ENCODE measurements at regions not wholly inside any gene's neighbourhood (a gene's known extent, or its start where the extent isn't known, plus 50 kb on each side); places are given as distances from the start of the nearest gene placed in this dataset.

DNA sequence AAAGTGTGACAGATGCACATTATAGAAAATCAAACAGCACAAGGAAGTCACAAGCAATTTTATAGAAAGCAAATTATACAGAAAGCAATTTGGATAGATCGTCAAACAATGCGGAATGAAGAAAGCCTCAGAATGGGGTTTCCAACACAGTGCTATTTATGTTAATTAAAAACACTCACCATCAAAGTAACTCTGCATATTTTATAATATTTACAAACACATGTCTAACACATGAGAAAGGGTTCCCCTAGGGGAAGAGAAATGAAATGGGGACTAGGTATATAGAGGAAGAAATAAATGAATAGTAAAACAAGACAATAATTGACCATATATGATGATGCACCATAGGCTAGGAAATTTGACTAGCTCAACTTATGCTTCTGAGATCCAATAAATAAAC lies 171.2 kb upstream of the XYLT1 start:
- 0 to 100% (median 98%) methylated on average over 2 of the region's 2 CpGs; no CpG with 5 or more reads in 2 of the 10 experiments for WGBS, 10 experiments
- peak in 2 of 8 experiments; percentile 63 to 71 for ATAC-seq (replicated peaks in 6 of 8)
- H3K4me3 ChIP-seq, result no peak overlapping the region
- in situ Hi-C loops (cut with MboI; ENCODE audit: low pct_unique_long_range_greater_than_20kb in 2 of 9, low sequenced_read_pairs in 9 of 9, unreplicated experiment in 9 of 9), result loop anchor here in 1 of 9 experiments (25.0 kb wide), 1 partner anchor 105 kb away; no protein-coding TSS in a partner anchor
- H3K4me1 ChIP-seq (replicated peaks in 1 of 2), result peaks cover 0 to 12% of the 10 kb centered on the region in 2 donors
- H3K27ac ChIP-seq, result no peak overlapping the region

DNA sequence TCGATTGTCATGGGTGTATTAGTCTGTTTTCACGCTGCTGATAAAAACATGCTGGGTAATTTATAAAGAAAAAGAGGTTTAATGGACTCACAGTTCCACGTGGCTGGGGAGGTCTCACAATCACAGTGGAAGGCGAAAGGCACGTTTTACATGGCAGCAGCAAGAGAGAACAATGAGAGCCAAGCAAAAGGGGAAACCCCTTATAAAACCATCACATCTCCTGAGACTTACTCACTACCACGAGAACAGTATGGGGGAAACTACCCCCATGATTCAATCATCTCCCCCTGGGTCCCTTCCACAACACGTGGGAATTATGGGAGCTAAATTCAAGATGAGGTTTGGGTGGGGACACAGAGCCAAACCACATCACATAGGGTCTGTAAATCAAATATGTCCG lies 167.4 kb upstream of the XYLT1 start:
- no peak for ATAC-seq (replicated peaks in 6 of 8)
- WGBS, 10 experiments, result 0 to 80% (median 70%) methylated on average over 2 to 8 of the region's 8 CpGs; no CpG with 5 or more reads in 1 of the 10 experiments
- H3K27ac ChIP-seq, result no peak overlapping the region
- in situ Hi-C loops (cut with MboI; ENCODE audit: low pct_unique_long_range_greater_than_20kb in 2 of 9, low sequenced_read_pairs in 9 of 9, unreplicated experiment in 9 of 9), result loop anchor here in 1 of 9 experiments (25.0 kb wide), 1 partner anchor 101 kb away; no protein-coding TSS in a partner anchor
- H3K4me3 ChIP-seq, result no peak overlapping the region
- H3K4me1 ChIP-seq (replicated peaks in 1 of 2), result peaks cover 2 to 3% of the 10 kb centered on the region in 2 donors

DNA sequence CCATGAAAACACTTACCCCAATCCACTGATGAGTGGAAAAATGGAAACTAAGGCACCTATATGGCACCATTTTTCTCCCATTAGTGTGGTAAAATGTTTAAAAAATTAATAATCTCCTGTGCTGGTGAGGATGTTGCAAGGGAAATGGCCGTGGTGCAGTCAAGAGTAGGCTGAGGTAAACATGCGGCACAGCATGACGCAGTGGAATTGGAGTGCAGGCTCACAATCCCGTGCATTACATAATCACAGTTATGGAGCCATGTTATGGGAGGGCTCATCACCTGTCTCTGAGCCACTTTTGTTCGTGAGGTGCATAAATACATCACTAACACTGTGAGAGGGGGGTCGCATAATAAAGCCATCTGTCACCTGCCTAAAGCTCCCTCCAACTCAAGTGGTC lies 164.4 kb upstream of the XYLT1 start:
- 0 to 100% (median 79%) methylated on average over 1 to 6 of the region's 6 CpGs; no CpG with 5 or more reads in 3 of the 10 experiments for WGBS, 10 experiments
- in situ Hi-C loops (cut with MboI; ENCODE audit: low pct_unique_long_range_greater_than_20kb in 2 of 9, low sequenced_read_pairs in 9 of 9, unreplicated experiment in 9 of 9), result loop anchor here in 1 of 9 experiments (25.0 kb wide), 1 partner anchor 98 kb away; no protein-coding TSS in a partner anchor
- Histone ChIP-seq H3K4me3 (no peak overlapping the region), H3K4me1 (replicated peaks in 1 of 2) (peaks cover 0 to 2% of the 10 kb centered on the region in 2 donors), H3K27ac (no peak overlapping the region)
- ATAC-seq (replicated peaks in 6 of 8), result no peak

DNA sequence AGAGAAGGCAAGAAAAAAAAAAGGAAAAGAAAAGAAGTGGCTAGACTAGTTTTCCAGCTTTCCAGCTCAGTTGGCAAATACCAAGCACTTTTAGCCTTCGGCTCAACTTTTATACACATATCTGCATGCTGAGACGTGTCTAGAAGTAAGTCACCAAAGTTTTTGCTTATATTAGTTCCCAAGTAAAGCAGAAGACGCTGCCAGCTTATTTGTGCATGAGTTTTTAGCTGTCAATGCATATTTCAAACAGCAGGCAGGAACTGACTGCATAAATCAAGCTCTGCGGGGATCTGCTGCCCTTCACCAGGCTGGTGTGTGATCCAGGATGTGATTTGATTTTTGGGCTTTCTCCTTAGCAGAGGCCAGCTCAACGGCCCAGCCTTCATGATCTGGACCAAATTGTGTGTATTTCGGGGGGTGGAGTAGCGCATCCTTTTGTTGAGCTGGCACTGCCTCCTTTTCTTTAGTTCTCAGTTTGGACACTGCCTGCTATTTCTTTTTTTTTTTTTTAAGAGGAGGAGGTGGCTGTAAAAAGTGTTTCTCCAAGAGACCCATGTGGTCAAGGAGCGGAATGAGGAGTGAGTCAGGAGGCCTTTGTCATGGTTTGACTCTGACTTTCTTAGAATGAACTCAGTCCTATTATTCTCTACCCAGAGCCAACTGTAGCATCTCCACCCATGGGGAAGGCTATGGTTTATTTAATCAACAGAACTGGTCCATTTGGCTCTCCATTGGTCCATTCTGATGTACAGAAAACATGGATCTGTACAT lies 162.6 kb upstream of the XYLT1 start:
- 0 to 91% (median 57%) methylated on average over 1 to 8 of the region's 8 CpGs; no CpG with 5 or more reads in 1 of the 10 experiments for WGBS, 10 experiments
- Histone ChIP-seq H3K27ac (no peak overlapping the region), H3K4me1 (replicated peaks in 1 of 2) (peaks cover 4 to 7% of the 10 kb centered on the region in 2 donors), H3K4me3 (no peak overlapping the region)
- in situ Hi-C loops (cut with MboI; ENCODE audit: low pct_unique_long_range_greater_than_20kb in 2 of 9, low sequenced_read_pairs in 9 of 9, unreplicated experiment in 9 of 9), result loop anchor here in 1 of 9 experiments (25.0 kb wide), 1 partner anchor 96 kb away; no protein-coding TSS in a partner anchor
- ATAC-seq (replicated peaks in 6 of 8), result peak in 2 of 8 experiments; percentile 86 to 88

DNA sequence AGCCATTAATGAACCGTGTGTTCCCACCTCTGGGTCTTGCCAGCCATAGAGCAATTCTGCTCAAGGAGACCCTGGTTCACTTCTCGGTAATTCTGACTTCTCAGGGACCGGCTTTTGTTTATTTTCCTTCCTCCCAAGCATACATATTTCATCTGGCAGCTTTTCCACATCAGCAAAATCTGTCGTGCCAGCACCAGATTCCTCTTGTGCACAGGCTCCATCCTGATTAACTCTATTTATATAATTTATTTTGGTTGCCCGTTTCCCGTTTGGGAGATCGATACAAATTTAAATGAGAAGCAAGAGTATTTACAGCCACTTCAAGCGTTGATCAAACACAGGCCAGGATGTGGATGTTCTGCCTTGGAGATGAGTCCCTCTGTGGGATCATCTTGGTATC lies 161.9 kb upstream of the XYLT1 start:
- Histone ChIP-seq H3K4me3 (no peak overlapping the region), H3K27ac (no peak overlapping the region), H3K4me1 (replicated peaks in 1 of 2) (peaks cover 7% of the 10 kb centered on the region in 2 donors)
- 10 to 100% (median 83%) methylated on average over 3 to 8 of the region's 8 CpGs for WGBS, 10 experiments
- in situ Hi-C loops (cut with MboI; ENCODE audit: low pct_unique_long_range_greater_than_20kb in 2 of 9, low sequenced_read_pairs in 9 of 9, unreplicated experiment in 9 of 9), result loop anchor here in 1 of 9 experiments (25.0 kb wide), 1 partner anchor 95 kb away; no protein-coding TSS in a partner anchor
- peak in 2 of 8 experiments; percentile 14 to 19 for ATAC-seq (replicated peaks in 6 of 8)

DNA sequence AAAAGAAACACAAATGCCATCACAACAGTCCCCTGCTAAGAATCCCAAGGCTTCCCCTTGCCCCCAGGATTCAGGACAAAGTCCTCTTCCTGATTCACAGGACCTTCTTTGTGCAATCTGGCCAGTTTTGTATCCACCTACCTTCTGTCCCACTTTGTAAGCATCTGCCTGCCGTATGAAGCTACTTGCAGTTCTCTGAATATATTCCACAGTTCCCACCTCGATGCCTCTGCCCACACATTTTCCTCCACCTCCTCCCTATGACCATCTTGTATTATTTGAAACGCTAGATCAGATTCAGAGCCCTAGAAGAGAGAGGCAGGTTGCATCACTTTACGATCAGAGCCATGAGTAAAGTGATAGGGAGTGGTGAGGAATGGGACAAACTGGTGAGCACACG lies 159.2 kb upstream of the XYLT1 start:
- Histone ChIP-seq H3K27ac (peak overlapping the region in 1 of 2 donors; percentile 29), H3K4me3 (no peak overlapping the region), H3K4me1 (replicated peaks in 1 of 2) (peaks cover 7% of the 10 kb centered on the region in 2 donors)
- in situ Hi-C loops (cut with MboI; ENCODE audit: low pct_unique_long_range_greater_than_20kb in 2 of 9, low sequenced_read_pairs in 9 of 9, unreplicated experiment in 9 of 9), result loop anchor here in 2 of 9 experiments (10.0 to 25.0 kb wide), 2 partner anchors 55 to 93 kb away; no protein-coding TSS in a partner anchor
- WGBS, 10 experiments, result 23 to 92% (median 50%) methylated on average over 2 to 5 of the region's 5 CpGs; no CpG with 5 or more reads in 1 of the 10 experiments
- no peak for ATAC-seq (replicated peaks in 6 of 8)

DNA sequence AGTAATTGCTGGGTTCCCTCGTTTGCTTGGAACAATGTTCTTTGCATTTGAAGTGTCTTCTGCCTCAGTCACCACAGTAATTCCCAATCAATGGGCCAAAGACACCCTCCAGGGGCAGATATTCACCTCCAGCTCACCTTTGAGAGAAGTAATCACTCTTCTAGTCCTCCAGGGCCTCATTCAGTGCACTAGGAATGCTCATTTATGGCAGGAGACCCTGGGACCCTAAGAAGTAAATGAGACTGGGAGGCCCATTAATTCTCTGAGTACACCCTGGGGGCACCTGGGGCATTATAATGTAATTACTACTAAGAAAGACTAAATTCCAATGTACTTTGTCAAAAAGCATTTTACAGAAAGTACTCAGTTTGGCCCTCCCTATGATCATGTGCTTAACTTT lies 158.2 kb upstream of the XYLT1 start:
- peak in 1 of 8 experiments; percentile 69 for ATAC-seq (replicated peaks in 6 of 8)
- Histone ChIP-seq H3K4me3 (no peak overlapping the region), H3K27ac (no peak overlapping the region), H3K4me1 (replicated peaks in 1 of 2) (peaks cover 7% of the 10 kb centered on the region in 2 donors)
- WGBS, 10 experiments, result 13 to 40% (median 17%) methylated on average over 1 of the region's 1 CpG; no CpG with 5 or more reads in 5 of the 10 experiments
- in situ Hi-C loops (cut with MboI; ENCODE audit: low pct_unique_long_range_greater_than_20kb in 2 of 9, low sequenced_read_pairs in 9 of 9, unreplicated experiment in 9 of 9), result loop anchor here in 2 of 9 experiments (10.0 to 25.0 kb wide), 2 partner anchors 56 to 92 kb away; no protein-coding TSS in a partner anchor

DNA sequence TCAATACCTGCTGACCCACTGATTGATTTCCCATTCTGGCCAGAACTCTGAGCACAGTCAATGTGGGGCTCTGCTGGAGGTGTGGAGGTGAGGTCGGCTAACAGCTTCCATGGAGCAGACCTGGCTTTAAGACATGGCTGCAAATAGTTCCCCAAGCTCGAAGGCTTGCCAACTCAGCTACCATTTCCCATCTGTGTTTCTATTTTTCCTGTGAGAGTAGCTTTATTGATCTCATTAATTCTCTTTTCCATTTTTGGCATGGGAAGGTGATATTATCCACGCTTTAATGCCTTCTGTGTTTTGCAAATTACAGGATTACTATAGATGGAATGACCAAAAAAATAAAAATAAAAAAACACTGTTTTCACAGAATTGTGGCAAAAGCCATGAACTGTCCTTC lies 151.6 kb upstream of the XYLT1 start:
- 0 to 100% (median 78%) methylated on average over 1 to 3 of the region's 3 CpGs; no CpG with 5 or more reads in 2 of the 10 experiments for WGBS, 10 experiments
- no peak for ATAC-seq (replicated peaks in 6 of 8)
- Histone ChIP-seq H3K4me1 (replicated peaks in 1 of 2) (no peaks in the 10 kb centered on the region), H3K4me3 (no peak overlapping the region), H3K27ac (no peak overlapping the region)
- in situ Hi-C loops (cut with MboI; ENCODE audit: low pct_unique_long_range_greater_than_20kb in 2 of 9, low sequenced_read_pairs in 9 of 9, unreplicated experiment in 9 of 9), result loop anchor here in 1 of 9 experiments (10.0 kb wide), 1 partner anchor 62 kb away; no protein-coding TSS in a partner anchor

DNA sequence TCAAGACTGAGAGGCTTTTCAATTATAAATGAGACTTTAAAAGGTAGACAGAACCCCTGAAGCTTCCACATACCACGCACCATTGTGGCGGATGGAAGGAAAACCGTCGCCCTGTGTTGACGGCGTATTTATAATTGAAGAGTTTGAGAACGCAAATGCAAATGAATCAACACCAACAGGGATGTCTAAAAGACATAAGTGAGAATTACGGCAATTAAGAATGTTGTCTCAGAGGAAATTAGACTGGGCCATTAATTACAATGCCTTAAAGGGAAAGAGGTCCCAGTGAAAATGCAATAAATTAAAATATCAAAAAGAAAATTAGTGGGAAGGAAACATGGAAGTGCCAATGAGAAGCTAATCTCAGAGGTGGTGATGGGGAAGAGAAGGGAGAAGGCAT lies 148.5 kb upstream of the XYLT1 start:
- in situ Hi-C loops (cut with MboI; ENCODE audit: low pct_unique_long_range_greater_than_20kb in 2 of 9, low sequenced_read_pairs in 9 of 9, unreplicated experiment in 9 of 9), result no loop called here
- H3K27ac ChIP-seq, result no peak overlapping the region
- 60 to 95% (median 73%) methylated on average over 1 to 8 of the region's 8 CpGs; no CpG with 5 or more reads in 2 of the 10 experiments for WGBS, 10 experiments
- no peak for ATAC-seq (replicated peaks in 6 of 8)
- no peaks in the 10 kb centered on the region for H3K4me1 ChIP-seq (replicated peaks in 1 of 2)
- no peak overlapping the region for H3K4me3 ChIP-seq

DNA sequence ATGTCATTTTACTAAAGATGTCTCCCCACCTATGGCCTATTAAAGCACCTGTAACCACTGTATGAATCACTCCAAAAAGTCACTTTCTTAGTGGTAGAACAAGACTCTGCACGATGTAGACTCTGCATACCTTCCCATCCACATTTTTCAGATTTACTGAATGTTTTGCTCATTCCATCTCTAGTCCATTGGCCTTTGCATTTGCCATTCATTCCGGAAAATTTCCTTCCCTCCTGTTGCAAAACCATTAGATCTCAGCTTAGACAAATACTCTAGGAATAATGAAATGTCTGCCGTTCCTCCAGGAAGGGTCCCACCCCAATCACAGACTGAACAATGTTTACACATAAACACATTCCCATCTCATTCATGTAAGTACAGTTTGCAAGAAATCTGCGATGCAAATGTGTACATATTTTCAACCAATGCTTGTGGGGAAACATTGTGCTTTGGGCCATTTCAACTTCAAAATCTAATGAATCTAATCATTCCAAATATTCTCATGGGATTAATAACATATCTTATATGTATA lies 146.3 kb upstream of the XYLT1 start:
- in situ Hi-C loops (cut with MboI; ENCODE audit: low pct_unique_long_range_greater_than_20kb in 2 of 9, low sequenced_read_pairs in 9 of 9, unreplicated experiment in 9 of 9), result no loop called here
- 0 to 100% (median 79%) methylated on average over 1 to 3 of the region's 4 CpGs for WGBS, 10 experiments
- no peak overlapping the region for H3K27ac ChIP-seq
- ATAC-seq (replicated peaks in 6 of 8), result peak in 2 of 8 experiments; percentile 94 to 95
- no peaks in the 10 kb centered on the region for H3K4me1 ChIP-seq (replicated peaks in 1 of 2)
- no peak overlapping the region for H3K4me3 ChIP-seq

DNA sequence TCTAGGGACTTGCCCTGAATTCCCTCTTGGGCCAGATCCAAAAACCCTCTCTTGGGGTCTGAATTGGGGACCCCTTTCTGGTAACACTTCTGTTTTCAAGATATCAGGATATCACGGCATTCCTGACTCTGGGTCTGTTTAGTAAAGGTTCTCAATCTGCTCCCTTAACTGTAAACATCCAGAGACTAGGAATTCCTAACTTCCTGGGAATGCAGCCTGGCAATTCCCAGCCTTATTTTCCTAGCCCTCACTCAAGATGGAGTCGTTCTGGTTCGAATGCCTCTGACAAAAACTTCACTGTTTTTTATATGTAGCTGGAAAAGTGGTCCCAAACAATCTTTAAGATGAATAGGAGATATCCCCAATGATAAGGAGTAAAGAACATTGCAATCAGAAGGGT lies 141.6 kb upstream of the XYLT1 start:
- in situ Hi-C loops (cut with MboI; ENCODE audit: low pct_unique_long_range_greater_than_20kb in 2 of 9, low sequenced_read_pairs in 9 of 9, unreplicated experiment in 9 of 9), result no loop called here
- H3K4me3 ChIP-seq, result no peak overlapping the region
- ATAC-seq (replicated peaks in 6 of 8), result no peak
- 17 to 100% (median 63%) methylated on average over 1 to 3 of the region's 3 CpGs; no CpG with 5 or more reads in 1 of the 10 experiments for WGBS, 10 experiments
- H3K27ac ChIP-seq, result no peak overlapping the region
- peaks cover 5 to 6% of the 10 kb centered on the region in 2 donors for H3K4me1 ChIP-seq (replicated peaks in 1 of 2)

DNA sequence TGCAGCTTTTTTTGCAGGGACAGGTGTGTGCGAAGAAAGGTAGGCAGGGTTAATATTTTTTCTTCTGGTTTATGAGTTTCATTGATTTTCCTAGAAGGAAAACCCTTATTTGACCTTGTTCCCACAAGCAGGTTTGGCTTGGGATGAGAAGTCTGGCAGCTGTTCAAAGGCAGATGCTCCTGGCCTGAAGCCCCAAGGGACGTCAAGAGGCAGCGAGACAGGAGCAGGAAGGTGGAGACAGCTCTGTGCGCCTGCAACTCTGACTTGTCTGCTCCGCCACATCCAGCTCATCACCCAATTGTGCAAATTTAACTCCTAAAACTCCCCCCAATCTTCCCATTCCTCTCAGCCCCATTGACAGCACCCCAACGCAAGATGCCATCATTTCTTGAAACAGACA lies 136.8 kb upstream of the XYLT1 start:
- in situ Hi-C loops (cut with MboI; ENCODE audit: low pct_unique_long_range_greater_than_20kb in 2 of 9, low sequenced_read_pairs in 9 of 9, unreplicated experiment in 9 of 9), result no loop called here
- 19 to 100% (median 77%) methylated on average over 1 to 6 of the region's 6 CpGs; no CpG with 5 or more reads in 2 of the 10 experiments for WGBS, 10 experiments
- peaks cover 5 to 16% of the 10 kb centered on the region in 2 donors for H3K4me1 ChIP-seq (replicated peaks in 1 of 2)
- no peak overlapping the region for H3K4me3 ChIP-seq
- peak in 3 of 8 experiments; percentile 47 to 81 (median 57) for ATAC-seq (replicated peaks in 6 of 8)
- peak overlapping the region in 1 of 2 donors; percentile 35 for H3K27ac ChIP-seq

DNA sequence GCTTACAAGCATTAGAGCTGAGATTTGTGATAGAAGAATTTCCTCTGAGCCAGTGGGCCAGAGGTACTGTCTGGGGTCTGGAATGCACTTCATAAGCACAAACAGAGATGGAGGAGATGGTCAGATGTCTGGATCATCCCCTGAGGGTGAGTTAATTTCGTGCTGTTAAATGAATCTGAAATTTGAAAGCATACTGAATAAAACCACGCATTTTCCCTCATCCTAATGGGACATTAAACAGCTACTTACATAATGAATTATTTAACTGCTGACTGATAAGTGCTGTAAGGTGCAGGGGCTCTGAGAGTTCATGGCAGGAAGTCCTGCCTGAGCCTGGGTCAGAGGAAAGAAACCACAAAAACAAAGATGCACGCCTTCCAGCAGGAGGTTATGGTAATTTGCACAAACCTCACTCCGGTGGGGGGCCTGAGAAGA lies 136.3 kb upstream of the XYLT1 start:
- peak in 5 of 8 experiments; percentile 21 to 85 (median 55) for ATAC-seq (replicated peaks in 6 of 8)
- no peak overlapping the region for H3K4me3 ChIP-seq
- WGBS, 10 experiments, result 0 to 83% (median 32%) methylated on average over 1 to 4 of the region's 4 CpGs
- peak overlapping the region in 1 of 2 donors; percentile 35 for H3K27ac ChIP-seq
- peaks cover 5 to 16% of the 10 kb centered on the region in 2 donors for H3K4me1 ChIP-seq (replicated peaks in 1 of 2)
- in situ Hi-C loops (cut with MboI; ENCODE audit: low pct_unique_long_range_greater_than_20kb in 2 of 9, low sequenced_read_pairs in 9 of 9, unreplicated experiment in 9 of 9), result no loop called here
